ENCODE measurements at regions not wholly inside any gene's neighbourhood (a gene's known extent, or its start where the extent isn't known, plus 50 kb on each side); places are given as distances from the start of the nearest gene placed in this dataset.

DNA sequence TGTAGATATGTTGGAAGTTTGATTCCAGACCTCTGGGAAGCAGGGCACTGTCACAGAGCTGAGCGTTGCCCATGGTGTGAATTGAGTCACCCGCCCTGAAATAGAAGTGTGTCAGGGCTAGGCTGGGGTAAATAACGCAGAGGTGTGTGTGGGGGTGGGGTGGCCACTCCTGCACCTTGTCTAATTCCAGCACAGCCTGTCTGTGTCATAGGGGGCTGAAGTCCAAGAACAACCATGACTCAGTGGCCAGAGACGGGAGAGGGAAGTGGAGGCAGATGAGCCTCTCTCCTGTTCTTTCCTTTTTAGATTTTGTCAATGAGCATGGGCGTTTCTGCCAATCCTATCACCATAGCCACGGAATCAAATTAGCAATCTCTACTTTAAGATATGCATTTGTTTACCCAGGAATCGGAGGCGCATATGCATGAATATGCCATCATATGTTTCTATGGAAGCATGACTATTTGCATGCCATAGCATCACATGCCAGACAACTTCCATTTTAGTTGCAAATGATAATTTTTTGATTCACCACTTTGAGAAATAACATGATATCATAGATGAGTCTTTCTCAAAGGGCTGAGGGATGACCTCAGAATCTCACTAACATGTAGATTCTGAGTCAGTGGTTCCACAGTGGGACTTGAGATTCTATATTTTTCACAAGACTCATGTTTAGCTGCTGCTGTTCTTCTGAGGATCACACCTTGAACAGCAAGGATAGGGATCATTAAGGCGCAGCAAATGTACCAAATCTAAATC is 852.9 kb downstream of the DCDC2C start:
- H2BK12ac ChIP-seq (ENCODE audit: low read length), result no peak overlapping the region
- no peak overlapping the region for H3K9ac ChIP-seq (ENCODE audit: low read depth, low read length, poor library complexity)
- no peak overlapping the region for H4K8ac ChIP-seq (ENCODE audit: low read depth, low read length)
- no peak overlapping the region for H2BK120ac ChIP-seq (ENCODE audit: low read depth, low read length)
- H2AK5ac ChIP-seq (ENCODE audit: low read depth, low read length), result no peak overlapping the region
- H3K36me3 ChIP-seq (replicated peaks in 1 of 2; ENCODE audit: control insufficient read depth in 2 of 2, insufficient read depth in 2 of 2, low read length in 2 of 2), result peaks cover 0 to 2% of the 10 kb centered on the region in 2 donors
- H3K4me3 ChIP-seq (ENCODE audit: low read length in 2 of 2), result no peak overlapping the region
- H3K27ac ChIP-seq (replicated peaks; ENCODE audit: low read length), result no peak overlapping the region
- H3K14ac ChIP-seq (ENCODE audit: low read length), result no peak overlapping the region
- H2AFZ ChIP-seq (ENCODE audit: low read length), result no peak overlapping the region
- WGBS, 2 donors (ENCODE audit: extremely low coverage in 2 of 2, insufficient read length in 2 of 2, insufficient replicate concordance in 1 of 2), result no CpG with 5 or more reads among the region's 9 CpGs
- no peak overlapping the region for H4K91ac ChIP-seq (ENCODE audit: low read depth, low read length, poor library complexity)
- no peaks in the 10 kb centered on the region for H3K27me3 ChIP-seq (ENCODE audit: control insufficient read depth in 3 of 3, insufficient read depth in 3 of 3, low read depth in 1 of 3, low read length in 3 of 3)
- H3K9me3 ChIP-seq (replicated peaks in 1 of 2; ENCODE audit: control insufficient read depth in 2 of 2, insufficient read depth in 1 of 2, low read depth in 1 of 2, low read length in 2 of 2), result no peaks in the 10 kb centered on the region
- no peaks in the 10 kb centered on the region for H3K79me1 ChIP-seq (ENCODE audit: low read depth, low read length)
- no peak for DNase-seq (ENCODE audit: low spot score)
- peaks cover 0 to 2% of the 10 kb centered on the region in 2 donors for H3K4me1 ChIP-seq (ENCODE audit: control insufficient read depth in 2 of 2, insufficient read depth in 1 of 2, low read depth in 1 of 2, low read length in 2 of 2)
- no peak overlapping the region for H3K4me2 ChIP-seq (ENCODE audit: insufficient read depth, low read length, poor library complexity, severe bottlenecking)
- H3K4ac ChIP-seq (ENCODE audit: low read length), result no peak overlapping the region
- no peak overlapping the region for H3K18ac ChIP-seq (ENCODE audit: low read length)
- H2BK5ac ChIP-seq (ENCODE audit: low read length), result no peak overlapping the region
- no peak overlapping the region for H2BK15ac ChIP-seq (ENCODE audit: low read length)
- no peak overlapping the region for H3K23ac ChIP-seq (ENCODE audit: low read depth, low read length, poor library complexity)

DNA sequence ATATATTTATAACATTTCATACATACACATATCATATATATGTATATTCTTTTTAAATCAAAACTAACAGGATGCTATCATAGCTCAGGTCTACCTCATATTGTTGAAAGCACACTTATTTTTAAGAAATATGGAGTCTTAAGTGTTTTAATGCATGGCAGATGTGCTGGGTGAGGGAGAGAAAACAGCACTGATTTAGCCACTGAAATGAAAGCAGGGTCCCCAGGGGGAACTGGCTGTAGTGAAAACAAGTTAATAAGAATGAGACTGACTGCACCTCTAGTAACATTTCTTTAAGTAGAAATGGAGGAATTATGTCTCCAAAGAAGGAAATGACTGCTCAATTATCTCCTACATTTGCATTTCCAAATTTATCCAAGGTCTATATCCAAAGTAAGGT is 857.8 kb downstream of the DCDC2C start:
- Histone ChIP-seq H3K27me3 (ENCODE audit: control insufficient read depth in 3 of 3, insufficient read depth in 3 of 3, low read depth in 1 of 3, low read length in 3 of 3) (no peaks in the 10 kb centered on the region), H3K23ac (ENCODE audit: low read depth, low read length, poor library complexity) (no peak overlapping the region), H3K4ac (ENCODE audit: low read length) (no peak overlapping the region), H3K4me3 (ENCODE audit: low read length in 2 of 2) (no peak overlapping the region), H2BK15ac (ENCODE audit: low read length) (no peak overlapping the region), H3K36me3 (replicated peaks in 1 of 2; ENCODE audit: control insufficient read depth in 2 of 2, insufficient read depth in 2 of 2, low read length in 2 of 2) (no peaks in the 10 kb centered on the region), H2BK5ac (ENCODE audit: low read length) (no peak overlapping the region), H3K18ac (ENCODE audit: low read length) (no peak overlapping the region), H3K4me2 (ENCODE audit: insufficient read depth, low read length, poor library complexity, severe bottlenecking) (no peak overlapping the region), H2BK120ac (ENCODE audit: low read depth, low read length) (no peak overlapping the region), H3K79me1 (ENCODE audit: low read depth, low read length) (no peaks in the 10 kb centered on the region), H4K91ac (ENCODE audit: low read depth, low read length, poor library complexity) (no peak overlapping the region), H3K4me1 (ENCODE audit: control insufficient read depth in 2 of 2, insufficient read depth in 1 of 2, low read depth in 1 of 2, low read length in 2 of 2) (peaks cover 0 to under 1% of the 10 kb centered on the region in 2 donors), H2AK5ac (ENCODE audit: low read depth, low read length) (no peak overlapping the region), H3K9me3 (replicated peaks in 1 of 2; ENCODE audit: control insufficient read depth in 2 of 2, insufficient read depth in 1 of 2, low read depth in 1 of 2, low read length in 2 of 2) (no peaks in the 10 kb centered on the region), H4K8ac (ENCODE audit: low read depth, low read length) (no peak overlapping the region), H3K27ac (replicated peaks; ENCODE audit: low read length) (no peak overlapping the region), H2BK12ac (ENCODE audit: low read length) (no peak overlapping the region), H2AFZ (ENCODE audit: low read length) (no peak overlapping the region), H3K9ac (ENCODE audit: low read depth, low read length, poor library complexity) (no peak overlapping the region), H3K14ac (ENCODE audit: low read length) (no peak overlapping the region)
- no peak for DNase-seq (ENCODE audit: low spot score)

GRCh38 chr2:4576075-4576474 is 872.7 kb downstream of the DCDC2C start:
- Histone ChIP-seq H4K91ac (ENCODE audit: low read depth, low read length, poor library complexity) (no peak overlapping the region), H2BK12ac (ENCODE audit: low read length) (no peak overlapping the region), H3K14ac (ENCODE audit: low read length) (no peak overlapping the region), H3K4me1 (ENCODE audit: control insufficient read depth in 2 of 2, insufficient read depth in 1 of 2, low read depth in 1 of 2, low read length in 2 of 2) (no peaks in the 10 kb centered on the region), H3K4me2 (ENCODE audit: insufficient read depth, low read length, poor library complexity, severe bottlenecking) (no peak overlapping the region), H2BK15ac (ENCODE audit: low read length) (no peak overlapping the region), H2AK5ac (ENCODE audit: low read depth, low read length) (no peak overlapping the region), H3K27ac (replicated peaks; ENCODE audit: low read length) (no peak overlapping the region), H2BK5ac (ENCODE audit: low read length) (no peak overlapping the region), H4K8ac (ENCODE audit: low read depth, low read length) (no peak overlapping the region), H3K79me1 (ENCODE audit: low read depth, low read length) (no peaks in the 10 kb centered on the region), H3K4ac (ENCODE audit: low read length) (no peak overlapping the region), H3K4me3 (ENCODE audit: low read length in 2 of 2) (no peak overlapping the region), H2AFZ (ENCODE audit: low read length) (no peak overlapping the region), H2BK120ac (ENCODE audit: low read depth, low read length) (no peak overlapping the region), H3K18ac (ENCODE audit: low read length) (no peak overlapping the region), H3K36me3 (replicated peaks in 1 of 2; ENCODE audit: control insufficient read depth in 2 of 2, insufficient read depth in 2 of 2, low read length in 2 of 2) (no peaks in the 10 kb centered on the region), H3K9me3 (replicated peaks in 1 of 2; ENCODE audit: control insufficient read depth in 2 of 2, insufficient read depth in 1 of 2, low read depth in 1 of 2, low read length in 2 of 2) (no peaks in the 10 kb centered on the region), H3K23ac (ENCODE audit: low read depth, low read length, poor library complexity) (no peak overlapping the region), H3K27me3 (ENCODE audit: control insufficient read depth in 3 of 3, insufficient read depth in 3 of 3, low read depth in 1 of 3, low read length in 3 of 3) (no peaks in the 10 kb centered on the region), H3K9ac (ENCODE audit: low read depth, low read length, poor library complexity) (no peak overlapping the region)
- DNase-seq (ENCODE audit: low spot score), result no peak
- no CpG with 5 or more reads among the region's 1 CpG for WGBS, 2 donors (ENCODE audit: extremely low coverage in 2 of 2, insufficient read length in 2 of 2, insufficient replicate concordance in 1 of 2)

GRCh38 chr2:4579977-4580376 is 876.6 kb downstream of the DCDC2C start:
- no peak overlapping the region for H3K4me3 ChIP-seq (ENCODE audit: low read length in 2 of 2)
- WGBS, 2 donors (ENCODE audit: extremely low coverage in 2 of 2, insufficient read length in 2 of 2, insufficient replicate concordance in 1 of 2), result no CpG with 5 or more reads among the region's 3 CpGs
- no peak overlapping the region for H4K91ac ChIP-seq (ENCODE audit: low read depth, low read length, poor library complexity)
- H3K27me3 ChIP-seq (ENCODE audit: control insufficient read depth in 3 of 3, insufficient read depth in 3 of 3, low read depth in 1 of 3, low read length in 3 of 3), result no peaks in the 10 kb centered on the region
- H2BK15ac ChIP-seq (ENCODE audit: low read length), result no peak overlapping the region
- H3K9ac ChIP-seq (ENCODE audit: low read depth, low read length, poor library complexity), result no peak overlapping the region
- H4K8ac ChIP-seq (ENCODE audit: low read depth, low read length), result no peak overlapping the region
- H3K14ac ChIP-seq (ENCODE audit: low read length), result no peak overlapping the region
- no peak overlapping the region for H3K18ac ChIP-seq (ENCODE audit: low read length)
- H2AFZ ChIP-seq (ENCODE audit: low read length), result no peak overlapping the region
- no peak for DNase-seq (ENCODE audit: low spot score)
- H2AK5ac ChIP-seq (ENCODE audit: low read depth, low read length), result no peak overlapping the region
- H3K79me1 ChIP-seq (ENCODE audit: low read depth, low read length), result no peaks in the 10 kb centered on the region
- no peaks in the 10 kb centered on the region for H3K4me1 ChIP-seq (ENCODE audit: control insufficient read depth in 2 of 2, insufficient read depth in 1 of 2, low read depth in 1 of 2, low read length in 2 of 2)
- H3K4ac ChIP-seq (ENCODE audit: low read length), result no peak overlapping the region
- no peak overlapping the region for H3K27ac ChIP-seq (replicated peaks; ENCODE audit: low read length)
- H2BK120ac ChIP-seq (ENCODE audit: low read depth, low read length), result no peak overlapping the region
- no peaks in the 10 kb centered on the region for H3K9me3 ChIP-seq (replicated peaks in 1 of 2; ENCODE audit: control insufficient read depth in 2 of 2, insufficient read depth in 1 of 2, low read depth in 1 of 2, low read length in 2 of 2)
- H3K4me2 ChIP-seq (ENCODE audit: insufficient read depth, low read length, poor library complexity, severe bottlenecking), result no peak overlapping the region
- no peaks in the 10 kb centered on the region for H3K36me3 ChIP-seq (replicated peaks in 1 of 2; ENCODE audit: control insufficient read depth in 2 of 2, insufficient read depth in 2 of 2, low read length in 2 of 2)
- no peak overlapping the region for H2BK5ac ChIP-seq (ENCODE audit: low read length)
- H2BK12ac ChIP-seq (ENCODE audit: low read length), result no peak overlapping the region
- no peak overlapping the region for H3K23ac ChIP-seq (ENCODE audit: low read depth, low read length, poor library complexity)
